ENCODE measurements at regions not wholly inside any gene's neighbourhood (a gene's known extent, or its start where the extent isn't known, plus 50 kb on each side); places are given as distances from the start of the nearest gene placed in this dataset.

- ATAC-seq (no peak), DNase-seq (no peak)
- intact Hi-C loops (cut with micrococcal nuclease) = no loop called here
These were observed 76.4 kb downstream of the CXXC4 start for GRCh38 chr4:104418286-104418685.

DNA sequence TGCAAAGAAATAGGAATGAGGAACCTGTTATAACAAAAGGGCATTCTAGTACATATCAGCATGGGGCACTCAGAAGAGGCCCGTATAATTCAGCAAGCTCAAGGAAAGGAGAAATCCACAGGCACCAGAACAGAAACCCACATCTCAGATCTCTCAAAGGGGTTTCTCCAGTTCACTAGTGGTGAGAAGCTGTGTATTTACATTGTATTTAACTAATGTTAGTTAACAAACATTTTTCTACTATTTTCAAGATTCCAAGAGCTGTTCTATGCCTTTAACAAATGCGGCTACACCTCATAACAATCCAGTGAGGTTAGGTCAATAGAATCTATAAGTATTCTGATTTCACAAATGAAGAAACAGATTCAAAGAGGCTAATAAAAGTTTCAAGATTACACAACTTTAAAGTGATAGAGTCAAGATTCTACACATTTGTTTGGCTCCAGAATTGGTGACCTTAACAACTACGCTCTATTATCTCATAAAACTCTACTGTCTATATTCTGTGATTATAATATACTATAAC lies 77.3 kb downstream of the CXXC4 start:
- ATAC-seq (no peak), DNase-seq (no peak)
- intact Hi-C loops (cut with micrococcal nuclease) = no loop called here

DNA sequence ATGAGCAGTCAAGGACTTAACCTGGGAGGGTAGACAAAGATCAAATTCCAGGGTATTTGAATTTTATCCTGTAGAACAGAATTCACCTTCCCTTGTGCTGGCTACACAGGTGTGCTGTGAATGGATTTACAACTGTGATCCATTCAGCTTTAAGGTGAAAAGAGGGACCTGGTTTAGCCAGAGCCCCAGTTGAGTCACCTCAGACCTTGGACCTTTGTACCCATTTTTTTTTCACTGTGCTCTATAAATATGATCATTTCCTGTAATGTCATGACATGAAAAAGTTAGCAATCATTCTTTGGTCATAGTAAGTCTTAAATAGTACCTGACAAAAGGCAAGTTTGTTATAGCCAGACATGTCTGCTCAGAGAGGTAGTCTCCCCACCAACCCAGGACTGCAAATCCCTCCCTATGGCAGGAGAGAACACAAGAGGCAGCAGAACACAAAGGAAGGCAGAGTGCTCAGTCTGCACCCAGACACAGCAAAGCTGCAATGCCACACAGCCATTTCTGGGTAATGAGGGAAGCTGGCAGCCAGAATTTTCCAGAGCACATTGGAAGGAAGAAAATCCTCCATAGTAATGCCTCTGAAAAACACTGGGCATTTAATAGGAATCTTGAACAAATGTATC lies 77.9 kb downstream of the CXXC4 start:
- DNase-seq (no peak), ATAC-seq (no peak)
- intact Hi-C loops (cut with micrococcal nuclease) = no loop called here

GRCh38 chr4:104413487-104413886 lies 81.2 kb downstream of the CXXC4 start:
- ATAC-seq (no peak), DNase-seq (no peak)
- intact Hi-C loops (cut with micrococcal nuclease) = no loop called here

DNA sequence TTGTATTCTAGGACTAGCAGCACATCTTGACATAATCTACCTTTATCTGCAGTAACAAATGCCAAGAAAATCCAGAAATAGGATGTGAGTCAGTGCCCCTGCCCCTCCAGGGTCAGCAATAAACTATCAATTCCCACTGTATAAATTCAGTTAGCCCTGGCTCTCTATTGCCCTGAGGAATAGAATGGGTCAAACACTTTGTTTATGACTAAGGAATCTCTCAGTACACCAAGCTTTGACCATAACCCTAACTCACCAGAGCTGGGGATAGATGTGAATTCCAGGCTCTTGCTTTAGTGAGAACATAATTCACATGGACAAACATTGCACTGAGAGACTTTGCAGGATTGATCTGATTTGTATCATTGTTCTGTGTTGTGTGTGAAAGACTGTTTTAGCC lies 82.3 kb downstream of the CXXC4 start:
- intact Hi-C loops (cut with micrococcal nuclease) = no loop called here
- DNase-seq (no peak), ATAC-seq (no peak)

GRCh38 chr4:104411502-104411901 lies 83.2 kb downstream of the CXXC4 start:
- no peak for ATAC-seq
- intact Hi-C loops (cut with micrococcal nuclease) = no loop called here
- no peak for DNase-seq

DNA sequence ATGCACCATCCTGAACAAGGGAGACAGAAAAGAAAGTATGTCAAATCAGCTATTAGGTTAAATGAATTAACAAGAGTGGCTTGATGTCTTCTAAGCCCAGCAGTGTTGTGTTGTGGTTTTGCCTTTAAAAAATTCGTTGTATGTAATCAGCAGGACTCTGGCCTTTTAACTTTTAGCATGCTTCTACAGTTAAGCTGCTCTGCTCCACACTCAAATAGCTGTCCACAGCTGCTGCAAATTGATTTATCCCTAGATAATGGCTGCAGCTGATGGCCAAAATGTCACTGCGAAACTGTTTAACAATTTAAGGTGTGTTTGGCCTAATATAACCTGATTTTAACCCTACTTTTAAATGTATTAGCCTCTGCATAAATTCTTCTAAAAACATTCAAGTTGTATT lies 85.8 kb downstream of the CXXC4 start:
- intact Hi-C loops (cut with micrococcal nuclease) = no loop called here
- ATAC-seq = no peak

DNA sequence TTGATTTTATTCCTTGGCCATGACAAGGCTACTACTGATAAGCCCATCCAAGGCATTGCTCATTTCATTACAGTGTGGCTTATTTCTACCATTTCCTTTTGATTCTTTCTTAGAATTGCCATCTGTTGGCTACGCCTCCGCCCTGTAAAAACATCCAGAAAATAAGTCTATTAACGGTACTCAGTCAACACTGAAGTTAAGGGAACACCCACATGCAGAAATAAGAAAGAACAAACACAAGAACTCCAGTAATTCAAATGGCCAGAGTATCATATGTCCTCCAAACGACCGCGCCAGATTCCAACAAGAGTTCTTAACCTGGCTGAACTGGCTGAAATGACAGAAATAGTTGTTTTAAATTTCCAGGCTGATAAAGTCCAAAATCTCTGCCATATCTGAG lies 90.3 kb downstream of the CXXC4 start:
- intact Hi-C loops (cut with micrococcal nuclease) = no loop called here
- DNase-seq (no peak), ATAC-seq (no peak)

More for the DNA sequence above, 85.8 kb downstream of the CXXC4 start:
- DNase-seq = no peak

- no peak for ATAC-seq
- DNase-seq = no peak
- intact Hi-C loops (cut with micrococcal nuclease) = no loop called here
These were observed 99.5 kb downstream of the CXXC4 start for GRCh38 chr4:104395168-104395614.

GRCh38 chr4:104394406-104395167 lies 100.1 kb downstream of the CXXC4 start:
- ATAC-seq = peak; percentile 57

GRCh38 chr4:104393655-104394324 lies 100.9 kb downstream of the CXXC4 start:
- DNase-seq = no peak
- ATAC-seq = no peak
- intact Hi-C loops (cut with micrococcal nuclease) = no loop called here

More at GRCh38 chr4:104394406-104395167, 100.1 kb downstream of the CXXC4 start:
- DNase-seq = peak; percentile 21
- intact Hi-C loops (cut with micrococcal nuclease) = no loop called here

- ATAC-seq (no peak), DNase-seq (no peak)
- intact Hi-C loops (cut with micrococcal nuclease) = no loop called here
These were observed 109.0 kb downstream of the CXXC4 start for GRCh38 chr4:104385713-104386112.

DNA sequence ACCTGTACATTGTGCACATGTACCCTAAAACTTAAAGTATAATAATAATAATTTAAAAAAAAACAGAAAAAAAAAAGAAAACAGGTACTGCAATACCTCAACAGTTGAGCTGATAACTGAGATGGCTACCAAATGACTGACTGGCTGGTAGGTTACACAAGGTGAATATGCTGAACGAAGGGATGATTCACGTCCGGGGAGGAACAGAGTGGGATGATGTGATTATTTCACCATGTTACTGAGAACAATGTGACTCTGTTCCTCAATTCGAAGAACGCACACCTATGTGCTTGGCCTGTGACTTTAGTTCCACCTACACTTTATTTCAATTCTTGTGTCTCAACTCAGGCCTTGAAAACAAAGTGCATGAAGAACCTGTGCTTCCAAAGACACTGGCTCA lies 111.7 kb downstream of the CXXC4 start:
- ATAC-seq (no peak), DNase-seq (no peak)
- intact Hi-C loops (cut with micrococcal nuclease) = no loop called here

DNA sequence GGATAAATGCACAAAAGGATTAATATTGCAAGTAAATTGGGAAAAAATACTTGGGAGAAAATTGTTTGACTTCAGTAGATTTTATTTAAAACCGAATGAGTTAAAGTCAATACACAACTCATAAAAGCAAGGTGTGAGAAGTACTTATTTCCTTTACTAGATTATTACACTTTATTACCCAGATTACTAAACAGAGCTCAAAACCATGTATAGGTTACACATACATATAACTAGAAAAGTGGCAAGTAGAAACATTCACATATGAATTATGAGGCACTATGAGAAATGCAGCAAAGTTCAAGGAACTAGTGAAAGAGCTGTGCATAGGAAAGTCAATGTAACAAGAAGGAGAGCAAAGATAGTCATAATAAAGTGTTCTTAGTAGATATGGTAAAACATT lies 113.0 kb downstream of the CXXC4 start:
- ATAC-seq = no peak
- DNase-seq = no peak
- intact Hi-C loops (cut with micrococcal nuclease) = no loop called here

GRCh38 chr4:104365618-104366017 lies 129.1 kb downstream of the CXXC4 start:
- intact Hi-C loops (cut with micrococcal nuclease) = no loop called here
- DNase-seq (no peak), ATAC-seq (no peak)

GRCh38 chr4:104353481-104353880 lies 141.2 kb downstream of the CXXC4 start:
- no peak for ATAC-seq
- intact Hi-C loops (cut with micrococcal nuclease) = no loop called here

GRCh38 chr4:104352211-104352610 lies 142.5 kb downstream of the CXXC4 start:
- DNase-seq (no peak), ATAC-seq (no peak)
- intact Hi-C loops (cut with micrococcal nuclease) = no loop called here

More at GRCh38 chr4:104353481-104353880, 141.2 kb downstream of the CXXC4 start:
- DNase-seq = no peak

GRCh38 chr4:104351706-104352105 lies 143.0 kb downstream of the CXXC4 start:
- intact Hi-C loops (cut with micrococcal nuclease) = no loop called here
- DNase-seq = no peak
- ATAC-seq = no peak

DNA sequence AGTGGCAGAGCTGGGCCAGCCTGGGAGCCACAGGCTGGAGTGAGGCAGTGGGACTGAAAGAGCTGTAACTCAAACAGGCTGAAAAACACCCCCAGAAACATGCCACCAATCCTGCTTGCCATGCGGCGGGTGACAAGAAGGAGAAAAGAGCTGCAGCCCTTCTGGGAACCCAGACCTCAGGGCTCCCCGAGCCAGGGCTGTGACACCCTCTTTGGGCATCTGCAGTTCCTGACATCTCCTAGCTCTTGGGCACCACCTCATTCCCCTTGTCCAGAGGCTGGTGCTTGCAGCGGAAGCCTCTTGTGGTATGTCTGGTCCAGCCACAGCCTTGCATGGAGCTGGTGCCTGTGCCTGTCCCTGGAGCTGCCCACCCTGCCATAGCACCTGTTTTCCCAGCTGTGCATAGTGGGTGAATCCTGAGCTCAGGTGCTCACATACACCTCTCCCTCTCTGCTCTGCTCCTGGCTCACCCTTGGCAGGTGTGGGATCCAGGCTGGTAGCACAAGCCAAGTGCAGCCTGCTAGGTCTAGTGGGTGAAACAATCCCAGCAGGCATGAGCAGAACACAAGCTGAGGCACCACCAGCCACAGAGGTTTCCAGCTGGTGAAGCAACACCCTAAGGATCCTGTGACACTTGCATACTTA lies 149.0 kb downstream of the CXXC4 start:
- intact Hi-C loops (cut with micrococcal nuclease) = no loop called here
- ATAC-seq (no peak), DNase-seq (no peak)
